ENCODE measurements at regions not wholly inside any gene's neighbourhood (a gene's known extent, or its start where the extent isn't known, plus 50 kb on each side); places are given as distances from the start of the nearest gene placed in this dataset.

DNA sequence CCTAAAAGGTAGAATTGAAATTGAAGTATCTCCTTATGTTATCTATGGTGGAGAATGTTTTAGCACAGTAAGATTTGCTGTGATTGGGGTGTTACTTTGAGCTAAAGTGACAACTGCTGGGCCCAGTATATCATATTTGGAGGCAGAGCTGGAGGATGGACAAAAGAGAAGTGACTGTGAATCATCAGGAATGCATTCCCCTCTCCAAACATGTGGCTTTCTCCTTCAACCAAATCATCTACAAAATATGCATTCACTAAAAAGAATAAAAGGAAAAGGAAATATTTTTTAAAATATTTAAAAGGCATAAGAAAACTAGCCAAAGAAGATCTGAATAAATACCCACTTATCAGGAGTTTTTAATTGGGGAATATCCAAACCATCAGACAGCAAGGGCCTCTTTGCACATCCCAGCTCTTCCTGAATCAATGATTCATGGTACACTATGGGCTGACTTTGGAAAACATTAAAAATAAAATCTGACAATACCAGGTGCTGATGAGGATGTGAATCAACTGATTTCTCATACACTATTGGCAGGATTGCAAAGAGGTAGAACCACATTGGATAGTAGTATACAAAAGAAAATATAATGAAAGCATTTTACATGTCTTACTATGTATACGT is 671.7 kb upstream of the NR3C2 start:
- no peak for DNase-seq
- H3K9me3 ChIP-seq (ENCODE audit: control insufficient read depth in 2 of 3, insufficient read depth in 1 of 3, low read length in 3 of 3) = no peaks in the 10 kb centered on the region
- no peaks in the 10 kb centered on the region for H3K36me3 ChIP-seq (ENCODE audit: control insufficient read depth in 2 of 3, insufficient read depth in 3 of 3, low read length in 3 of 3)
- H3K27ac ChIP-seq (ENCODE audit: low read depth in 2 of 2, low read length in 2 of 2) = no peak overlapping the region
- H3K27me3 ChIP-seq (ENCODE audit: control insufficient read depth, insufficient read depth, low read length) = no peaks in the 10 kb centered on the region
- no peak overlapping the region for H3K9ac ChIP-seq (ENCODE audit: low read length in 3 of 3)
- FAIRE-seq = no peak
- no peaks in the 10 kb centered on the region for H3K4me1 ChIP-seq (ENCODE audit: control insufficient read depth in 2 of 3, insufficient read depth in 2 of 3, low read depth in 1 of 3, low read length in 3 of 3)
- no peak overlapping the region for H3K4me3 ChIP-seq (ENCODE audit: low read length in 3 of 3)
- TF ChIP-seq, protein P1, sequence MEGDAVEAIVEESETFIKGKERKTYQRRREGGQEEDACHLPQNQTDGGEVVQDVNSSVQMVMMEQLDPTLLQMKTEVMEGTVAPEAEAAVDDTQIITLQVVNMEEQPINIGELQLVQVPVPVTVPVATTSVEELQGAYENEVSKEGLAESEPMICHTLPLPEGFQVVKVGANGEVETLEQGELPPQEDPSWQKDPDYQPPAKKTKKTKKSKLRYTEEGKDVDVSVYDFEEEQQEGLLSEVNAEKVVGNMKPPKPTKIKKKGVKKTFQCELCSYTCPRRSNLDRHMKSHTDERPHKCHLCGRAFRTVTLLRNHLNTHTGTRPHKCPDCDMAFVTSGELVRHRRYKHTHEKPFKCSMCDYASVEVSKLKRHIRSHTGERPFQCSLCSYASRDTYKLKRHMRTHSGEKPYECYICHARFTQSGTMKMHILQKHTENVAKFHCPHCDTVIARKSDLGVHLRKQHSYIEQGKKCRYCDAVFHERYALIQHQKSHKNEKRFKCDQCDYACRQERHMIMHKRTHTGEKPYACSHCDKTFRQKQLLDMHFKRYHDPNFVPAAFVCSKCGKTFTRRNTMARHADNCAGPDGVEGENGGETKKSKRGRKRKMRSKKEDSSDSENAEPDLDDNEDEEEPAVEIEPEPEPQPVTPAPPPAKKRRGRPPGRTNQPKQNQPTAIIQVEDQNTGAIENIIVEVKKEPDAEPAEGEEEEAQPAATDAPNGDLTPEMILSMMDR (IDR thresholded peaks at IDR 0.05; ENCODE audit: borderline replicate concordance, extremely low read depth, insufficient read depth) = no peak
- intact Hi-C loops (cut with DNase I) = no loop called here

DNA sequence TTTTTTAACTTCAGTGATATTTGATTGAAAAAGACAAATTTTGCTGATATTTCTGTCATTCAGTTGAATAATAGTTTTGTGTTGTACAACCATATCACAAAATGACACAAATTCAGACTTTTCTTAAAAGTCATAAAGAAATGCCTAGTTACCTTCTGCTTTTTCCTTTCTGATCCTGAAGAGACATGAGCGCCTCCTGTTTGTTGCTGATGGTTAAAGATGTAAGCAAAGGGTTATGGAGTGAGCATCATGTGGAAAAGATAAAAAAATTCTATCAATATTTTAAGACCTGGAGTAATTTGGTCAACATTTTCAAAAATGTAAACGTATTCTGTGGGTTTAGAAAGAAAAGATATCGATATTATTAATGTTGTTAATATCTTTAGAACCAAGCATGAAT is 669.9 kb upstream of the NR3C2 start:
- no peak overlapping the region for H3K27ac ChIP-seq (ENCODE audit: low read depth in 2 of 2, low read length in 2 of 2)
- DNase-seq (no peak), FAIRE-seq (no peak)
- no peaks in the 10 kb centered on the region for H3K9me3 ChIP-seq (ENCODE audit: control insufficient read depth in 2 of 3, insufficient read depth in 1 of 3, low read length in 3 of 3)
- H3K4me1 ChIP-seq (ENCODE audit: control insufficient read depth in 2 of 3, insufficient read depth in 2 of 3, low read depth in 1 of 3, low read length in 3 of 3) = no peaks in the 10 kb centered on the region
- H3K4me3 ChIP-seq (ENCODE audit: low read length in 3 of 3) = no peak overlapping the region
- no peak overlapping the region for H3K9ac ChIP-seq (ENCODE audit: low read length in 3 of 3)
- intact Hi-C loops (cut with DNase I) = no loop called here
- TF ChIP-seq, protein P1 (IDR thresholded peaks at IDR 0.05; ENCODE audit: borderline replicate concordance, extremely low read depth, insufficient read depth) = no peak
- H3K36me3 ChIP-seq (ENCODE audit: control insufficient read depth in 2 of 3, insufficient read depth in 3 of 3, low read length in 3 of 3) = no peaks in the 10 kb centered on the region
- H3K27me3 ChIP-seq (ENCODE audit: control insufficient read depth, insufficient read depth, low read length) = no peaks in the 10 kb centered on the region

DNA sequence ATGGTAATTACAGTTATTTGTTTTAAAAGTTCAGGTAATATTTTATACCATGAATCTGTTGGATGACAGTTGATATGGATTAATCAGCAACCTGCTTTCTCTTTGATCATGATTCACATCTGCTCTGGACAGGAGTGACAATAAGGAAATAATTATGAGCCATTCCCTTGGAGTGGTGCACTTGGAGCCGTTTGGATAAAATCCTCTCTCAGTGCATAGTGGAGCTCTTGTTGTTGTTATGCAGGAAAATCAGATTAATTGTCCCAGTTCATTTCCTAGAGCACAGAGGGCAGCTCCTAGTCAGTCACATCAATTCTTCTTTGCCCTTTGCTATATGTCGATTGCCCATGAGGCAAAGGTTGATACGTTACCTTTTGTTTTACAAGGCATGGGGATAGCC is 668.3 kb upstream of the NR3C2 start:
- no peaks in the 10 kb centered on the region for H3K9me3 ChIP-seq (ENCODE audit: control insufficient read depth in 2 of 3, insufficient read depth in 1 of 3, low read length in 3 of 3)
- H3K27ac ChIP-seq (ENCODE audit: low read depth in 2 of 2, low read length in 2 of 2) = no peak overlapping the region
- no peaks in the 10 kb centered on the region for H3K4me1 ChIP-seq (ENCODE audit: control insufficient read depth in 2 of 3, insufficient read depth in 2 of 3, low read depth in 1 of 3, low read length in 3 of 3)
- intact Hi-C loops (cut with DNase I) = no loop called here
- H3K9ac ChIP-seq (ENCODE audit: low read length in 3 of 3) = no peak overlapping the region
- no peaks in the 10 kb centered on the region for H3K27me3 ChIP-seq (ENCODE audit: control insufficient read depth, insufficient read depth, low read length)
- TF ChIP-seq, protein P1 (IDR thresholded peaks at IDR 0.05; ENCODE audit: borderline replicate concordance, extremely low read depth, insufficient read depth) = no peak
- H3K4me3 ChIP-seq (ENCODE audit: low read length in 3 of 3) = no peak overlapping the region
- FAIRE-seq (no peak), DNase-seq (no peak)
- no peaks in the 10 kb centered on the region for H3K36me3 ChIP-seq (ENCODE audit: control insufficient read depth in 2 of 3, insufficient read depth in 3 of 3, low read length in 3 of 3)

DNA sequence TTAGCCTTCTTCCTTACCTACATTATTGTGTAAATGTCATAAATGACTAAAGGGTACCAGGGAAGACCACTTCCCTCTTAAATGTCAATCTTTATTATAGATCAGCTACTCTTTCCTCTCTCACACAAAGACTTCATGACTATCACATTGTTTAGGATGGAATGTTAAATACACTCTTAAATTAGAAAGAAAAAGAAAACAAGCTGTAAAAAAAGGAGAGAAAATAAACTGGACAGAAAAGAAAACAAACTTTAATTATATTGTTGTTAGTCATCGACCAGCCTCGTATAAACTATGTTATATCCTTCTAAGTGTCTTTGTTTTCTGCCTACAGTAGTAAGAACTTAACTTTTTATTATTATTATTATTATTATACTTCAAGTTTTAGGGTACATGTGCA is 666.4 kb upstream of the NR3C2 start:
- intact Hi-C loops (cut with DNase I) = no loop called here
- no peak overlapping the region for H3K9ac ChIP-seq (ENCODE audit: low read length in 3 of 3)
- no peak for FAIRE-seq

More for the DNA sequence above, 666.4 kb upstream of the NR3C2 start:
- Histone ChIP-seq H3K27ac (ENCODE audit: low read depth in 2 of 2, low read length in 2 of 2) (no peak overlapping the region), H3K9me3 (ENCODE audit: control insufficient read depth in 2 of 3, insufficient read depth in 1 of 3, low read length in 3 of 3) (no peaks in the 10 kb centered on the region), H3K36me3 (ENCODE audit: control insufficient read depth in 2 of 3, insufficient read depth in 3 of 3, low read length in 3 of 3) (no peaks in the 10 kb centered on the region), H3K27me3 (ENCODE audit: control insufficient read depth, insufficient read depth, low read length) (no peaks in the 10 kb centered on the region), H3K4me1 (ENCODE audit: control insufficient read depth in 2 of 3, insufficient read depth in 2 of 3, low read depth in 1 of 3, low read length in 3 of 3) (no peaks in the 10 kb centered on the region), H3K4me3 (ENCODE audit: low read length in 3 of 3) (no peak overlapping the region)
- DNase-seq = no peak
- TF ChIP-seq, protein P1 (IDR thresholded peaks at IDR 0.05; ENCODE audit: borderline replicate concordance, extremely low read depth, insufficient read depth) = no peak
